Spleen (tissue), 7 donors: ENCODE measurements at regions not wholly inside any gene's neighbourhood (a gene's known extent, or its start where the extent isn't known, plus 50 kb on each side); places are given as distances from the start of the nearest gene placed in this dataset.

Experiments used
- POLR2AphosphoS5 ChIP-seq, 3 donors: sonication (generic); formaldehyde crosslinking; IDR thresholded peaks; one replicate each; pipeline ENCODE4 v1.5.1; 2017; ENCODE audit warnings: antibody characterized with exemption in 3 of 3
- TF ChIP-seq, protein P1 (sequence below), 11 experiments: fragments of 200-600 bp in 7 of 11; fragments of 450-650 bp in 4 of 11; sonication (generic) in 4 of 11; IDR thresholded peaks in 8 of 11; conservative IDR thresholded peaks in 3 of 11; 1 replicate in 7 of 11; 2 replicates in 4 of 11; pipeline versions ENCODE4 v1.4.0 to v1.8.0; 2016 to 2021; ENCODE audit warnings: antibody characterized with exemption in 11 of 11, inconsistent platforms in 4 of 11, mild to moderate bottlenecking in 1 of 11
- donor health status: DM: no; HTN: no; CAD: no; lungs with moderate emphysema.
- donor health status: DM: no; HTN: no; CAD: no.
- donor health status: DM: no; HTN: no; CAD: no.

DNA sequence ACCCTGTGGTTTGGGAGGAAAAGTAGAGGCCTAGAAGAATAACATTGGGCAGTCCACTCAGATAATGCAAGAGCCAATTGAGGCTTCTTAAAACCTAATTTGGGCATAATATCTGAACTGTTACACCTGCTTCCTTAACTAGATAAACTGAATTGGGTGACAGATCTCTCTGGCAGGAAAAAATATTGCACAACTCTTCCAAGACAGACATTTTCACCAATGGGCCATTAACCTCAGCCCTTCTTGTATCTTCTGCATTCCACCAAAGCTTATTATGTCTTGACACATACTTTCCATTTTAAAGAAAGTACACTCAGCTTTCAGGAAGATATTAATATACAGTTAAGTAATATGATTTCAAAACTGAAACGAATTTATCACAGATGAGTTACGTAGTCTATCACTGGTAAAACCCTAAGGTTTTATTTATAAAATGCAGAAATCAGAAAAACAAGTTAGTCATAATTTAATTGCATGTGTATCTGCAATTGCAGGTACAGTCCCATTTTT lies 79.9 kb upstream of the MON1B start:
- TF ChIP-seq, protein P1, sequence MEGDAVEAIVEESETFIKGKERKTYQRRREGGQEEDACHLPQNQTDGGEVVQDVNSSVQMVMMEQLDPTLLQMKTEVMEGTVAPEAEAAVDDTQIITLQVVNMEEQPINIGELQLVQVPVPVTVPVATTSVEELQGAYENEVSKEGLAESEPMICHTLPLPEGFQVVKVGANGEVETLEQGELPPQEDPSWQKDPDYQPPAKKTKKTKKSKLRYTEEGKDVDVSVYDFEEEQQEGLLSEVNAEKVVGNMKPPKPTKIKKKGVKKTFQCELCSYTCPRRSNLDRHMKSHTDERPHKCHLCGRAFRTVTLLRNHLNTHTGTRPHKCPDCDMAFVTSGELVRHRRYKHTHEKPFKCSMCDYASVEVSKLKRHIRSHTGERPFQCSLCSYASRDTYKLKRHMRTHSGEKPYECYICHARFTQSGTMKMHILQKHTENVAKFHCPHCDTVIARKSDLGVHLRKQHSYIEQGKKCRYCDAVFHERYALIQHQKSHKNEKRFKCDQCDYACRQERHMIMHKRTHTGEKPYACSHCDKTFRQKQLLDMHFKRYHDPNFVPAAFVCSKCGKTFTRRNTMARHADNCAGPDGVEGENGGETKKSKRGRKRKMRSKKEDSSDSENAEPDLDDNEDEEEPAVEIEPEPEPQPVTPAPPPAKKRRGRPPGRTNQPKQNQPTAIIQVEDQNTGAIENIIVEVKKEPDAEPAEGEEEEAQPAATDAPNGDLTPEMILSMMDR (IDR thresholded peaks at IDR 0.05 in 8 of 11, conservative IDR thresholded peaks at IDR 0.05 in 3 of 11): no peak
- TF ChIP-seq POLR2AphosphoS5 (IDR thresholded peaks at IDR 0.05): no peak
